OCI-LY1 (cell line): ENCODE measurements at regions not wholly inside any gene's neighbourhood (a gene's known extent, or its start where the extent isn't known, plus 50 kb on each side); places are given as distances from the start of the nearest gene placed in this dataset.

Source experiments
- H2AFZ ChIP-seq: fragments of 200-600 bp; sonication (generic), shearing (Covaris generic); 2 replicates; pipeline ENCODE4 v1.6.0; 2014; ENCODE audit warnings: antibody characterized with exemption, mild to moderate bottlenecking, low read length
- H3F3A ChIP-seq: fragments of 200-600 bp; sonication (generic), shearing (Covaris generic); 2 replicates; pipeline ENCODE4 v1.6.0; 2014; ENCODE audit warnings: mild to moderate bottlenecking, antibody characterized with exemption, low read length, moderate library complexity; ENCODE audit not compliant: insufficient read depth
- H3K27ac ChIP-seq: fragments of 200-600 bp; sonication (generic); 2 replicates; pipeline ENCODE4 v1.5.1; 2014; ENCODE audit warnings: low read length, mixed run types, mild to moderate bottlenecking, low read depth; ENCODE audit not compliant: poor library complexity, severe bottlenecking
- H3K27me3 ChIP-seq: fragments of 200-600 bp; sonication (generic); 2 replicates; pipeline ENCODE4 v1.6.0; 2014; ENCODE audit warnings: antibody characterized with exemption, mild to moderate bottlenecking, low read length, moderate library complexity; ENCODE audit not compliant: insufficient read depth
- H3K36me3 ChIP-seq: fragments of 200-600 bp; sonication (generic); 2 replicates; pipeline ENCODE4 v1.6.1; 2014; ENCODE audit warnings: mild to moderate bottlenecking, antibody characterized with exemption, low read length, moderate library complexity, mixed read lengths; ENCODE audit not compliant: insufficient read depth
- H3K4me1 ChIP-seq: fragments of 200-600 bp; sonication (generic); 2 replicates; pipeline ENCODE4 v1.5.1; 2014; ENCODE audit warnings: mild to moderate bottlenecking, low read length, moderate library complexity; ENCODE audit not compliant: insufficient read depth, severe bottlenecking
- H3K4me2 ChIP-seq: fragments of 200-600 bp; sonication (generic), shearing (Covaris generic); 2 replicates; pipeline ENCODE4 v1.6.1; 2014; ENCODE audit warnings: low read length
- H3K4me3 ChIP-seq: fragments of 200-600 bp; sonication (generic); 2 replicates; pipeline ENCODE4 v1.5.1; 2014; ENCODE audit warnings: low read length, low read depth, mild to moderate bottlenecking, mixed read lengths; ENCODE audit not compliant: poor library complexity, severe bottlenecking
- H3K79me2 ChIP-seq: fragments of 200-600 bp; shearing (Covaris generic); 2 replicates; pipeline ENCODE4 v1.6.1; 2016; ENCODE audit warnings: mixed run types, low read length, mixed read lengths; ENCODE audit not compliant: insufficient read depth
- H3K9ac ChIP-seq: fragments of 200-600 bp; sonication (generic), shearing (Covaris generic); 2 replicates; pipeline ENCODE4 v1.6.1; 2014; ENCODE audit warnings: mild to moderate bottlenecking, low read length, mixed read lengths
- H3K9me2 ChIP-seq: fragments of 200-600 bp; sonication (generic), shearing (Covaris generic); 2 replicates; pipeline ENCODE4 v1.6.1; 2014; ENCODE audit warnings: low read depth, mild to moderate bottlenecking, low read length, mixed read lengths
- H3K9me3 ChIP-seq: fragments of 200-600 bp; shearing (Covaris generic); 2 replicates; pipeline ENCODE4 v1.6.1; 2014; ENCODE audit warnings: low read length, mixed read lengths
- H4K20me1 ChIP-seq: fragments of 200-600 bp; sonication (generic), shearing (Covaris generic); 2 replicates; pipeline ENCODE4 v1.6.0; 2016; ENCODE audit warnings: mild to moderate bottlenecking, low read length; ENCODE audit not compliant: insufficient read depth
- EZH2 ChIP-seq: fragments of 200-600 bp; sonication (generic), shearing (Covaris generic); IDR thresholded peaks from 2 replicates; pipeline ENCODE4 v1.8.0; 2017; ENCODE audit warnings: borderline replicate concordance, mixed run types, mild to moderate bottlenecking, antibody characterized with exemption, low read length, moderate library complexity, mixed read lengths
- TF ChIP-seq, protein P1 (sequence below): fragments of 200-600 bp; sonication (generic), shearing (Covaris generic); IDR thresholded peaks from 2 replicates; pipeline ENCODE4 v1.5.1; 2017; ENCODE audit warnings: mild to moderate bottlenecking, antibody characterized with exemption, low read length, moderate library complexity, mixed read lengths

DNA sequence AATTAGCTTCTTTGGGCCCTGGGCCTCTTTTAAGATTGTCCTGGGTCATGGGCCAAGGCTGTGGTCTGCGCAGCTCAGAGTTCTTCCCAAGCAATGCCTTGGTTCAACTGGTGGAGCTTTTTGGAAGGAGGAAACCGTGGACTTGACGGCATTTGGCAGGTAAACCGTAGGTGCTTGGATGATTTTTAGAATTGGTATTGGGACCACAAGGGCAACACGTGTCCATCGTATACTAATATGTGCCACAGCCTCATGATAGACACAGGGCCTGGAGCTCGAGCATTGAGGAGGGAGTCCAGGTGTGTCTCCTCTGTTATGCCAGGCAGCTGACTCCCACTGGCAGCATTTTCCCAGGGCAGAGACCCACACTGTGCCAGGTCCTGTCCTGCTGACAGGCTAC is 120.9 kb upstream of the PITX1 start:
- H3K27ac ChIP-seq: no peak overlapping the region
- H3K4me2 ChIP-seq: no peak overlapping the region
- no peak overlapping the region for H3K4me3 ChIP-seq
- TF ChIP-seq EZH2: no peak
- TF ChIP-seq, protein P1, sequence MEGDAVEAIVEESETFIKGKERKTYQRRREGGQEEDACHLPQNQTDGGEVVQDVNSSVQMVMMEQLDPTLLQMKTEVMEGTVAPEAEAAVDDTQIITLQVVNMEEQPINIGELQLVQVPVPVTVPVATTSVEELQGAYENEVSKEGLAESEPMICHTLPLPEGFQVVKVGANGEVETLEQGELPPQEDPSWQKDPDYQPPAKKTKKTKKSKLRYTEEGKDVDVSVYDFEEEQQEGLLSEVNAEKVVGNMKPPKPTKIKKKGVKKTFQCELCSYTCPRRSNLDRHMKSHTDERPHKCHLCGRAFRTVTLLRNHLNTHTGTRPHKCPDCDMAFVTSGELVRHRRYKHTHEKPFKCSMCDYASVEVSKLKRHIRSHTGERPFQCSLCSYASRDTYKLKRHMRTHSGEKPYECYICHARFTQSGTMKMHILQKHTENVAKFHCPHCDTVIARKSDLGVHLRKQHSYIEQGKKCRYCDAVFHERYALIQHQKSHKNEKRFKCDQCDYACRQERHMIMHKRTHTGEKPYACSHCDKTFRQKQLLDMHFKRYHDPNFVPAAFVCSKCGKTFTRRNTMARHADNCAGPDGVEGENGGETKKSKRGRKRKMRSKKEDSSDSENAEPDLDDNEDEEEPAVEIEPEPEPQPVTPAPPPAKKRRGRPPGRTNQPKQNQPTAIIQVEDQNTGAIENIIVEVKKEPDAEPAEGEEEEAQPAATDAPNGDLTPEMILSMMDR: no peak
- H3K27me3 ChIP-seq: peaks cover 6% of the 10 kb centered on the region; the same call in 1 of the 2 replicates
- no peaks in the 10 kb centered on the region for H3K4me1 ChIP-seq
- no peak overlapping the region for H2AFZ ChIP-seq
- H3K9me3 ChIP-seq: peaks cover 7% of the 10 kb centered on the region; the same call in 1 of the 2 replicates
- H3K9me2 ChIP-seq: no peaks in the 10 kb centered on the region
- H4K20me1 ChIP-seq: no peaks in the 10 kb centered on the region
- no peaks in the 10 kb centered on the region for H3K79me2 ChIP-seq
- no peaks in the 10 kb centered on the region for H3F3A ChIP-seq
- H3K36me3 ChIP-seq: no peaks in the 10 kb centered on the region; the same call in 1 of the 2 replicates
- no peak overlapping the region for H3K9ac ChIP-seq

DNA sequence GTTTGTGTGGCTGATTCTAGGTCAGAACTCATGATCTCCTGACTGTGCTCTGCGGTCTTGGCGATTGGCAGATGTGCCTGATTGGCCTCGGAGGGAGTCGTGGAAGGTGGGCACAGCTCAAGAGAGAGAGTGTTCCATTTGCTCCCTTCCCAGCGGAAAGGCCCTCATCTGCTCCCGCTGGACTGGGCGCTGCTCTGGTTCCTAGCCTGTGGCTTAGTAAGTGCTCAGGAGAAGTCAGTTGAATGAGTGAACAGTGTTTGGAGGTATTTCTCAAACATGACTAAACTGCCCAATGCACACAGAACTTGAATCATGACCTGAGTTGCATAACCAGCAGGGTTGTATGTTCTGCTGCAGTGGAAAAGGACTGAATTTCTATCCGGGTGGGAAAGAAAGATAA is 120.2 kb upstream of the PITX1 start:
- Histone ChIP-seq H2AFZ (no peak overlapping the region), H4K20me1 (no peaks in the 10 kb centered on the region), H3K4me2 (no peak overlapping the region), H3K9me3 (0 out of 2 replicates have a peak, but pooled peaks cover under 1% of the 10 kb centered on the region), H3F3A (no peaks in the 10 kb centered on the region), H3K27ac (no peak overlapping the region), H3K9ac (no peak overlapping the region), H3K36me3 (no peaks in the 10 kb centered on the region; the same call in 1 of the 2 replicates), H3K4me1 (no peaks in the 10 kb centered on the region), H3K79me2 (no peaks in the 10 kb centered on the region), H3K27me3 (no peaks in the 10 kb centered on the region; the same call in 1 of the 2 replicates), H3K9me2 (no peaks in the 10 kb centered on the region), H3K4me3 (no peak overlapping the region)
- TF ChIP-seq, protein P1: no peak
- TF ChIP-seq EZH2: no peak

DNA sequence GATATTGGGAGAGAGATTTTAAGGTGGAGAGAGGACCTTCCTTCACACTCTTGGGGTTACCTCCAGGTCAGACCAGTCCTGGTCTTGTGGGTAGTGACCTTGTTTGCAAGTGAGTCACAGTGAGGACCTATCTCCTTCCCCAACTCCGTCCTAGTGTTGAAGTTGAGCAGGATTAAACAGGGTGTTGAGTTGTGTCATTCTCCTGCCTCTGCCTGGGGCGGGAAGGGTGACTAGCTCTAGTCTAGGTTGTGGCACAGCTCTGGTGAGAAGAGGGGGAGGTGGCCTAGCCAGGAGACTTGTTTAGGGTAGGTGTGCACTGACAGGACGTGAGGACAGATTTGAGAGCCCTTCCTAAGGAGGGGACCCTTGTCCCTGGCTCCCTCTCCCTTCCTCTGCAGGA is 119.6 kb upstream of the PITX1 start:
- H3K9me2 ChIP-seq: no peaks in the 10 kb centered on the region
- no peaks in the 10 kb centered on the region for H3K9me3 ChIP-seq
- H3K4me1 ChIP-seq: no peaks in the 10 kb centered on the region
- no peaks in the 10 kb centered on the region for H3F3A ChIP-seq
- no peak overlapping the region for H3K4me3 ChIP-seq
- no peak overlapping the region for H3K9ac ChIP-seq
- H2AFZ ChIP-seq: no peak overlapping the region
- no peak for TF ChIP-seq EZH2
- TF ChIP-seq, protein P1: no peak
- no peak overlapping the region for H3K4me2 ChIP-seq
- no peaks in the 10 kb centered on the region for H3K79me2 ChIP-seq
- H3K27ac ChIP-seq: no peak overlapping the region
- no peaks in the 10 kb centered on the region for H3K27me3 ChIP-seq
- H3K36me3 ChIP-seq: no peaks in the 10 kb centered on the region; the same call in 1 of the 2 replicates
- H4K20me1 ChIP-seq: no peaks in the 10 kb centered on the region
